ENCODE measurements at regions not wholly inside any gene's neighbourhood (a gene's known extent, or its start where the extent isn't known, plus 50 kb on each side); places are given as distances from the start of the nearest gene placed in this dataset.
A peak's percentile ranks its signal among the peaks of the same experiment; 100 is the strongest.
"Not testable (repeated sequence)": the region's sequence is repeated elsewhere in the genome, so short reads cannot be mapped to it uniquely, and the experiment has no call there.

DNA sequence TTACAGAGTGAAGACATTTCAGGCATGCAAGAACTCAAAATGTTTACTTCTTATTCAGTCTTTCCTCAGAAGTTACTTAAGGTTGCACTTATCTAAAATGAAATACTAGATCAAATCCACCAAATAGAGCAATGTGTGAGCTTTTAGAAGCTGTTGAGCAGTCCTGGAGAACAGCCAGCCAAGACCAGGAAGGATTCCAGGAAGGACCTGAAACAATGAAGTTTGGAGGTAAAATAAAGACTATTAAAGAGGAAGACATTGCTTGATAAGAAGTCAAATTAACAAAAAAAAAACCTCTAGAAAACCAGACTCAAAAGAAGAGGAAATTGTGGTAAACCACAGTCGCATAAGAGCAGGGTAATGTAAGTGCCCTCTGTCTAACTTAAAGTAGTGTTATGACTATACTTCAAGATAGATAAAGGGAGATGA is 156.2 kb upstream of the S1PR3 start:
- no peak for DNase-seq (ENCODE audit: low read depth)
- no peak overlapping the region for H3K4me3 ChIP-seq (ENCODE audit: control insufficient read depth, low read depth, low read length)
- TF ChIP-seq, protein P1, sequence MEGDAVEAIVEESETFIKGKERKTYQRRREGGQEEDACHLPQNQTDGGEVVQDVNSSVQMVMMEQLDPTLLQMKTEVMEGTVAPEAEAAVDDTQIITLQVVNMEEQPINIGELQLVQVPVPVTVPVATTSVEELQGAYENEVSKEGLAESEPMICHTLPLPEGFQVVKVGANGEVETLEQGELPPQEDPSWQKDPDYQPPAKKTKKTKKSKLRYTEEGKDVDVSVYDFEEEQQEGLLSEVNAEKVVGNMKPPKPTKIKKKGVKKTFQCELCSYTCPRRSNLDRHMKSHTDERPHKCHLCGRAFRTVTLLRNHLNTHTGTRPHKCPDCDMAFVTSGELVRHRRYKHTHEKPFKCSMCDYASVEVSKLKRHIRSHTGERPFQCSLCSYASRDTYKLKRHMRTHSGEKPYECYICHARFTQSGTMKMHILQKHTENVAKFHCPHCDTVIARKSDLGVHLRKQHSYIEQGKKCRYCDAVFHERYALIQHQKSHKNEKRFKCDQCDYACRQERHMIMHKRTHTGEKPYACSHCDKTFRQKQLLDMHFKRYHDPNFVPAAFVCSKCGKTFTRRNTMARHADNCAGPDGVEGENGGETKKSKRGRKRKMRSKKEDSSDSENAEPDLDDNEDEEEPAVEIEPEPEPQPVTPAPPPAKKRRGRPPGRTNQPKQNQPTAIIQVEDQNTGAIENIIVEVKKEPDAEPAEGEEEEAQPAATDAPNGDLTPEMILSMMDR (IDR thresholded peaks at IDR 0.05; ENCODE audit: control insufficient read depth, insufficient read depth, low read depth, low read length, missing control alignments) = no peak

DNA sequence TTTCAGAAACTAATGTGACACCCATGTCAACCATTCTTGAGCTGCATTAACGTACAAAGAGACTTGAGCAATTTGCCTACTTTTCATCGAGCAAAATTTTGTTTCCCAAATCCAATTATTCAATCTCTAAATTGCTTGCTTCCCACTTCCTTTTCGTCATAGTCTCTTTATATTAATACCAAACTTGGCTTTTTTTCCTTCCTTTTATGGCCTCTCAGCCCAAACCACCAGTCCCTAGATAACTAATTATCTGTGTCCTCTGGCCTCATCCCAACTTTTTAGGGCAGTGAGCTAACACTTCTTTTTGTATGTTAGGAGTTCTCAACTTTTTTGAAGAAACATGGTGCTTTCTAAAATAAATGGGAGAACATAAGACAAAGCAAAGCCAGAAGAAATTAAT is 155.5 kb upstream of the S1PR3 start:
- H3K4me3 ChIP-seq (ENCODE audit: control insufficient read depth, low read depth, low read length) = no peak overlapping the region
- no peak for DNase-seq (ENCODE audit: low read depth)
- TF ChIP-seq, protein P1 (IDR thresholded peaks at IDR 0.05; ENCODE audit: control insufficient read depth, insufficient read depth, low read depth, low read length, missing control alignments) = no peak

DNA sequence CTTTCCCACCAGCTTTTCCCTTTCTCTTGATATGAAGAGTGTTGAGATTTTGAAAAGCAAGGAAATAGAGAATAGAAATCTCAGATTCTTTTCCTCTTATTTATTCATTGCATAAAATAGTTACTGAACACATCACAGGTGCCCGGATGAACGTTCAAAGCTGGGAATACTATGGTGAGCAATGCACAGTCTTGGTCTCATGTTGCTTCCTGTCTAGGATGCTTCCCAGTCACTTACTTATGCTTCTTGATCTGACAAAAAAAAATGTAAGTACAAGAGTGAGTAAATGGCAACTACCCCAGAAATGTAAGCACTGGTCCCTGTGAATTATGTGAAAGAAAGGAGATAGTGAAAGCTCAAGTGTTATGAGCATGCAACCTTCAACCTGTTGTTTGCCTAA is 153.5 kb upstream of the S1PR3 start:
- no peak for DNase-seq (ENCODE audit: low read depth)
- TF ChIP-seq, protein P1 (IDR thresholded peaks at IDR 0.05; ENCODE audit: control insufficient read depth, insufficient read depth, low read depth, low read length, missing control alignments) = no peak

DNA sequence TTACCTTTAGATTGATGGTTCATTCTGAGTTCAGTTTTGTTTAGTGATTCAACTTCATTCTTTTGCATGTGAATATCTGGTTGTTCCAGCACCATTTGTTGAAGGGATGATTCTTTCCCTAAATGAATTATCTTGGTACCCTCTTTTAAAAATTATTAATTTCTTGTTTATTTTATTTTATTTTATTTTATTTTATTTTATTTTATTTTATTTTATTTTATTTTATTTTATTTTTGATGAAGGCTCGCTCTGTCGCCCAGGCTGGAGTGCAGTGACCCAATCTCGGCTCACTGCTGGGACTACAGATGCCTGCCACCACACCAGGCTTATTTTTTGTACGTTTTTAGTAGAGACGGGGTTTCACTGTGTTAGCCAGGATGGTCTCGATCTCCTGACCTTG is 141.4 kb upstream of the S1PR3 start:
- not testable (repeated sequence) for DNase-seq (ENCODE audit: low read depth); H3K4me3 ChIP-seq (ENCODE audit: control insufficient read depth, low read depth, low read length)

More for the DNA sequence above, 153.5 kb upstream of the S1PR3 start:
- no peak overlapping the region for H3K4me3 ChIP-seq (ENCODE audit: control insufficient read depth, low read depth, low read length)

DNA sequence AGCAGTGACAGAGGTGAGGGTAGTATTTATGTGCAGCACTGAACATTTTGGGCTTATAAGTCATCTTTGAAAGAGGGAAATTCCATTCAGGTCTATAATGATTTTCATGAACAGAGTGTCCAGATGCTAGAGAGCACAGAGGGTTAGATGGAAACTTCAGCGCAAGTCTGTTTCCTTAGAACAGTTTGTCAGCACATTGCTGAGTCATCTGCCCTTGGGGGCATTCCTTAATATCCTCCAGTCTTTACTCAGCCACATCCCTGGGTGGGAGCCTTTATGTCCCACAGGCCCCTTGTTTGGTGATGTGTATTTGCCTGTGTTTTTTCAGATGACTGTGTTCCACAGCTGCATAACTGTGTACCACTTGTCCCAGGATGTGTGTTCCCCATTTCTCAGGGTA is 138.5 kb upstream of the S1PR3 start:
- TF ChIP-seq, protein P1 (IDR thresholded peaks at IDR 0.05; ENCODE audit: control insufficient read depth, insufficient read depth, low read depth, low read length, missing control alignments) = no peak
- DNase-seq (ENCODE audit: low read depth) = peak; percentile 72
- H3K4me3 ChIP-seq (ENCODE audit: control insufficient read depth, low read depth, low read length) = no peak overlapping the region

DNA sequence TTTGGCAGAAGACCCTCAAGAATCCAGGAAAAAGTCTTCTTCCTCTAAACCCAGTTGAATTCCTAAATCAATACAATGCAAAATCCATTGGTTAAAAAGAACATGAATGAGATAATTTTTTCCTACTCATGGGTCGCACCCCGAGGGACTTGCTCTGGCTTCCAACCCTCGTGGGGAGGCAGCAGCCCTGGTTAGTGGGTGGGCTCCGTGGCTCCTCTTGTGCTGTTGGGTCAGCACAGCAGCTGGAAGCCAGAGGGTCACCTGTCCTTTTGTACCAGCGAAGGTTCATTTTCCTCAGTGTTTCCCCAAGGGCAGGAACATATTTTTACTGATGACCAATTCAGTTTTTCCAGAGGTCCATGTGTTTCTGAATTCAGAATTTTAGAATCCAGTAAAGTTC is 120.6 kb upstream of the S1PR3 start:
- DNase-seq (ENCODE audit: low read depth) = no peak
- TF ChIP-seq, protein P1 (IDR thresholded peaks at IDR 0.05; ENCODE audit: control insufficient read depth, insufficient read depth, low read depth, low read length, missing control alignments) = no peak
- no peak overlapping the region for H3K4me3 ChIP-seq (ENCODE audit: control insufficient read depth, low read depth, low read length)

DNA sequence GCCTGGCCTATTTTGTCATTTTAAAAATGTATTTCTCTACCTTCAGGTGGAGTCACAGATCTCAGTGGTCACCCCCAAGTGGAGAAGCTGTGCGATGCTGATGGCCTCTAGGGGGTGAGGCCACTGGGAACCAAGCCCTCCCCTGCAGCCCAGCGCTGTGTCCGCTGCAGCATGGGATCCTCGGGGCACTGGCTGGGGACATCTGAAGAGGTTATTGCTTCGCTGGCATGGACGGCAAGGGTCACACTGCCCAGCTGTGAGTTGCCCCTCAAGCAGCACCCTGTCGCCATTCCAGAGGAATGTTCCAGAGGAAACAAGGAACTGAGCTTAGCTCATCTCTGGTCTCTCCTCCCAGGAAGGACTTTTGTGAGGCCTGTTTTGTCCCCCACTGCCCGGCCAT is 119.6 kb upstream of the S1PR3 start:
- H3K4me3 ChIP-seq (ENCODE audit: control insufficient read depth, low read depth, low read length) = no peak overlapping the region
- TF ChIP-seq, protein P1 (IDR thresholded peaks at IDR 0.05; ENCODE audit: control insufficient read depth, insufficient read depth, low read depth, low read length, missing control alignments) = no peak
- DNase-seq (ENCODE audit: low read depth) = no peak

Data from AG09309 (cell line).